Testis (tissue), 2 donors: ENCODE measurements at regions not wholly inside any gene's neighbourhood (a gene's known extent, or its start where the extent isn't known, plus 50 kb on each side); places are given as distances from the start of the nearest gene placed in this dataset.

Source experiments
- POLR2A ChIP-seq: fragments of 450-650 bp; IDR thresholded peaks from one replicate; pipeline ENCODE4 v1.6.1; 2017; ENCODE audit warnings: antibody characterized with exemption, mild to moderate bottlenecking, moderate library complexity
- TF ChIP-seq, protein P1 (sequence below), 3 experiments: fragments of 450-650 bp in 2 of 3; fragments of 200-600 bp in 1 of 3; sonication (generic) in 1 of 3; IDR thresholded peaks; one replicate each; pipeline ENCODE4 v1.5.1; 2016 to 2019; ENCODE audit warnings: antibody characterized with exemption in 3 of 3, mild to moderate bottlenecking in 2 of 3, moderate library complexity in 1 of 3

DNA sequence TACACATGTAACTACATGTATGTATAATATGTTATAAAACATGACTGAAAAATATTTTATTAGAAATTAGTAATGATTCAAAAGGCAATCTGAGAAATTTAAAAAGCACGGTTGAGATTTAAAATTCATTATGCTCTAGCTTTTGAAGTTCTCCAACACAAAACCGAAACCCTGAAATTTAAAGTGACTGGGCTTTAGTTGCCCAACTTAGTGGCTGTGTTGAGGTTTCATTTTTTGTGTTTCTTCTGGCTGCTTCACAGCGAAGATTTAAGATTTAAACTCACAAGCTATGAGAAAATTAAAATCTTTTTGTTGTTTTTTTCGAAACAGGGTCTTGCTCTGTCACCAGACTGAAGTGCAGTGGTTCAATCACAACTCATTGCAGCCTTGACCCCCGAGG, 1058.7 kb downstream of the NCAM2 start:
- TF ChIP-seq, protein P1, sequence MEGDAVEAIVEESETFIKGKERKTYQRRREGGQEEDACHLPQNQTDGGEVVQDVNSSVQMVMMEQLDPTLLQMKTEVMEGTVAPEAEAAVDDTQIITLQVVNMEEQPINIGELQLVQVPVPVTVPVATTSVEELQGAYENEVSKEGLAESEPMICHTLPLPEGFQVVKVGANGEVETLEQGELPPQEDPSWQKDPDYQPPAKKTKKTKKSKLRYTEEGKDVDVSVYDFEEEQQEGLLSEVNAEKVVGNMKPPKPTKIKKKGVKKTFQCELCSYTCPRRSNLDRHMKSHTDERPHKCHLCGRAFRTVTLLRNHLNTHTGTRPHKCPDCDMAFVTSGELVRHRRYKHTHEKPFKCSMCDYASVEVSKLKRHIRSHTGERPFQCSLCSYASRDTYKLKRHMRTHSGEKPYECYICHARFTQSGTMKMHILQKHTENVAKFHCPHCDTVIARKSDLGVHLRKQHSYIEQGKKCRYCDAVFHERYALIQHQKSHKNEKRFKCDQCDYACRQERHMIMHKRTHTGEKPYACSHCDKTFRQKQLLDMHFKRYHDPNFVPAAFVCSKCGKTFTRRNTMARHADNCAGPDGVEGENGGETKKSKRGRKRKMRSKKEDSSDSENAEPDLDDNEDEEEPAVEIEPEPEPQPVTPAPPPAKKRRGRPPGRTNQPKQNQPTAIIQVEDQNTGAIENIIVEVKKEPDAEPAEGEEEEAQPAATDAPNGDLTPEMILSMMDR (IDR thresholded peaks at IDR 0.05): no peak
- TF ChIP-seq POLR2A: no peak
